OCI-LY7 (cell line): ENCODE measurements at regions not wholly inside any gene's neighbourhood (a gene's known extent, or its start where the extent isn't known, plus 50 kb on each side); places are given as distances from the start of the nearest gene placed in this dataset.

Source experiments
- BruUV-seq: library from RNA; stranded (reverse); fragments of 400-500 nt; replicated peaks from 2 replicates; lab custom pipeline; 2021; lab: Mats Ljungman, UMichigan
- CTCF ChIA-PET: fragments of 300-600 bp; sonication (Branson Sonifier 250); formaldehyde crosslinking; loops from one replicate; lab custom pipeline; 2022; ENCODE audit warnings: antibody characterized with exemption; ENCODE audit not compliant: unreplicated experiment; lab: Charles Lee
- POLR2A ChIA-PET: fragments of 300-600 bp; sonication (Branson Sonifier 250); formaldehyde crosslinking; loops from one replicate; lab custom pipeline; 2022; ENCODE audit warnings: antibody characterized with exemption; lab: Charles Lee
- DNase-seq: peaks from one replicate; pipeline ENCODE4 v3.0.0-alpha.2; 2015; ENCODE audit warnings: low spot score
- H2AFZ ChIP-seq: fragments of 200-600 bp; sonication (generic), shearing (Covaris generic); 2 replicates; pipeline ENCODE4 v1.6.1; 2014; ENCODE audit warnings: mild to moderate bottlenecking, antibody characterized with exemption, low read length, moderate library complexity
- H3K27ac ChIP-seq: fragments of 200-600 bp; sonication (generic); 2 replicates; pipeline ENCODE4 v1.5.1; 2014; ENCODE audit warnings: mixed run types, low read depth, mild to moderate bottlenecking, moderate library complexity, low read length, inconsistent platforms; ENCODE audit not compliant: poor library complexity, severe bottlenecking
- H3K36me3 ChIP-seq: fragments of 200-600 bp; sonication (generic); 2 replicates; pipeline ENCODE4 v1.6.1; 2014; ENCODE audit warnings: mild to moderate bottlenecking, antibody characterized with exemption, low read length, moderate library complexity, mixed read lengths; ENCODE audit not compliant: insufficient read depth
- H3K4me1 ChIP-seq: fragments of 200-600 bp; sonication (generic); 2 replicates; pipeline ENCODE4 v1.5.1; 2014; ENCODE audit warnings: mild to moderate bottlenecking, low read length; ENCODE audit not compliant: insufficient read depth, poor library complexity, severe bottlenecking
- H3K4me2 ChIP-seq: fragments of 200-600 bp; sonication (generic); 2 replicates; pipeline ENCODE4 v1.6.1; 2014; ENCODE audit warnings: mild to moderate bottlenecking, low read length
- H3K4me3 ChIP-seq: fragments of 200-600 bp; sonication (generic); 2 replicates; pipeline ENCODE4 v1.5.1; 2014; ENCODE audit warnings: mild to moderate bottlenecking, low read depth, low read length; ENCODE audit not compliant: poor library complexity, severe bottlenecking
- H3K79me2 ChIP-seq: fragments of 200-600 bp; sonication (generic); 2 replicates; pipeline ENCODE4 v1.6.1; 2016; ENCODE audit warnings: low read depth, mild to moderate bottlenecking, low read length, moderate library complexity, mixed read lengths; ENCODE audit not compliant: insufficient read depth
- H3K9me2 ChIP-seq: fragments of 200-600 bp; sonication (generic); 2 replicates; pipeline ENCODE4 v1.6.1; 2016; ENCODE audit warnings: mild to moderate bottlenecking, low read length, mixed read lengths; ENCODE audit not compliant: insufficient read depth
- H3K9me3 ChIP-seq: fragments of 200-600 bp; sonication (generic); 2 replicates; pipeline ENCODE4 v1.6.1; 2014; ENCODE audit warnings: mild to moderate bottlenecking, mixed run types, low read length, mixed read lengths
- H4K20me1 ChIP-seq: fragments of 200-600 bp; sonication (generic); 2 replicates; pipeline ENCODE4 v1.6.1; 2014; ENCODE audit warnings: mild to moderate bottlenecking, antibody characterized with exemption, low read length, moderate library complexity, mixed read lengths; ENCODE audit not compliant: insufficient read depth
- EZH2phosphoT487 ChIP-seq: fragments of 200-600 bp; sonication (generic); IDR thresholded peaks from 2 replicates; pipeline ENCODE4 v1.6.1; 2018; ENCODE audit warnings: low read depth, borderline replicate concordance, mild to moderate bottlenecking, mixed run types, antibody characterized with exemption, low read length, moderate library complexity, mixed read lengths
- intact Hi-C: fragments of 100-400 bp; cut with micrococcal nuclease; formaldehyde crosslinking; loops from one replicate; pipeline ENCODE4 v1.10.0; 2022; ENCODE audit not compliant: unreplicated experiment
- TF ChIP-seq, protein P1 (sequence below): fragments of 200-600 bp; sonication (generic); conservative IDR thresholded peaks from 2 replicates; pipeline ENCODE4 v1.5.1; 2014; ENCODE audit warnings: mild to moderate bottlenecking, antibody characterized with exemption, low read length, moderate library complexity, mixed read lengths

GRCh38 chr4:136400829-136401228 lies 1131.5 kb downstream of the PCDH18 start:
- Histone ChIP-seq H3K79me2 (no peaks in the 10 kb centered on the region), H3K4me3 (no peak overlapping the region), H3K9me2 (no peaks in the 10 kb centered on the region), H4K20me1 (no peaks in the 10 kb centered on the region), H3K27ac (no peak overlapping the region), H3K4me2 (no peak overlapping the region), H3K36me3 (no peaks in the 10 kb centered on the region), H3K4me1 (no peaks in the 10 kb centered on the region), H2AFZ (no peak overlapping the region), H3K9me3 (no peaks in the 10 kb centered on the region)
- no peak for DNase-seq
- no peak for TF ChIP-seq EZH2phosphoT487
- TF ChIP-seq, protein P1, sequence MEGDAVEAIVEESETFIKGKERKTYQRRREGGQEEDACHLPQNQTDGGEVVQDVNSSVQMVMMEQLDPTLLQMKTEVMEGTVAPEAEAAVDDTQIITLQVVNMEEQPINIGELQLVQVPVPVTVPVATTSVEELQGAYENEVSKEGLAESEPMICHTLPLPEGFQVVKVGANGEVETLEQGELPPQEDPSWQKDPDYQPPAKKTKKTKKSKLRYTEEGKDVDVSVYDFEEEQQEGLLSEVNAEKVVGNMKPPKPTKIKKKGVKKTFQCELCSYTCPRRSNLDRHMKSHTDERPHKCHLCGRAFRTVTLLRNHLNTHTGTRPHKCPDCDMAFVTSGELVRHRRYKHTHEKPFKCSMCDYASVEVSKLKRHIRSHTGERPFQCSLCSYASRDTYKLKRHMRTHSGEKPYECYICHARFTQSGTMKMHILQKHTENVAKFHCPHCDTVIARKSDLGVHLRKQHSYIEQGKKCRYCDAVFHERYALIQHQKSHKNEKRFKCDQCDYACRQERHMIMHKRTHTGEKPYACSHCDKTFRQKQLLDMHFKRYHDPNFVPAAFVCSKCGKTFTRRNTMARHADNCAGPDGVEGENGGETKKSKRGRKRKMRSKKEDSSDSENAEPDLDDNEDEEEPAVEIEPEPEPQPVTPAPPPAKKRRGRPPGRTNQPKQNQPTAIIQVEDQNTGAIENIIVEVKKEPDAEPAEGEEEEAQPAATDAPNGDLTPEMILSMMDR, result no peak
- BruUV-seq, result no TSS peak
- CTCF ChIA-PET, result no interaction called here
- intact Hi-C loops, result no loop called here
- POLR2A ChIA-PET, result no interaction called here

GRCh38 chr4:136395212-136395722 lies 1137.0 kb downstream of the PCDH18 start:
- no peaks in the 10 kb centered on the region for H3K9me2 ChIP-seq
- no peaks in the 10 kb centered on the region for H3K36me3 ChIP-seq
- ChIA-PET POLR2A (no interaction called here), CTCF (no interaction called here)
- no peak overlapping the region for H2AFZ ChIP-seq
- H3K4me2 ChIP-seq, result no peak overlapping the region
- no TSS peak for BruUV-seq
- H3K27ac ChIP-seq, result no peak overlapping the region
- H3K4me3 ChIP-seq, result no peak overlapping the region
- intact Hi-C loops, result no loop called here
- no peaks in the 10 kb centered on the region for H3K9me3 ChIP-seq
- no peaks in the 10 kb centered on the region for H3K4me1 ChIP-seq
- TF ChIP-seq, protein P1, result no peak
- TF ChIP-seq EZH2phosphoT487, result no peak
- H4K20me1 ChIP-seq, result no peaks in the 10 kb centered on the region
- no peak for DNase-seq
- H3K79me2 ChIP-seq, result no peaks in the 10 kb centered on the region

DNA sequence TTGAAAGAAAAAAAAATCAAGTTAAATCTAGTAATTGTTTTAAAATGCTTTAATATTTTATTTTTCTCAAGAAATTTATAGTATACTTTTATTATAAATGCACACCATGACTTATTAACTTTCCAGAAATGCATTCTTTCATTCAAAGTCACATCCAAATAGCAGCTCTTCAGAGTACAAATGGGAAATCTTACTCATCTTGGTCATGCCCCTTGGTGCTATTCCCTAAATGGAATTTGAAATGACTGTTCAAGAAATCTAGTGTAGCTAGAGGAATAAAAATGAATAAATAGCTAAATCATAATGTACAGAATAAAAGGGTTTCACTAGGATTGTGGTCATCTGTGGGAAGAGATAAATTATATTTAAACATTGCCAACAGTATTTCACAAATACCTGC lies 1139.7 kb downstream of the PCDH18 start:
- no peaks in the 10 kb centered on the region for H3K4me1 ChIP-seq
- H3K36me3 ChIP-seq, result no peaks in the 10 kb centered on the region
- H3K9me2 ChIP-seq, result no peaks in the 10 kb centered on the region
- H2AFZ ChIP-seq, result no peak overlapping the region
- no peak for DNase-seq
- intact Hi-C loops, result no loop called here
- no peak overlapping the region for H3K27ac ChIP-seq
- no peaks in the 10 kb centered on the region for H3K79me2 ChIP-seq
- no peak overlapping the region for H3K4me3 ChIP-seq
- no peaks in the 10 kb centered on the region for H4K20me1 ChIP-seq
- no peak overlapping the region for H3K4me2 ChIP-seq
- no peaks in the 10 kb centered on the region for H3K9me3 ChIP-seq
- CTCF ChIA-PET, result no interaction called here
- TF ChIP-seq, protein P1, result no peak
- no peak for TF ChIP-seq EZH2phosphoT487
- POLR2A ChIA-PET, result no interaction called here
- BruUV-seq, result no TSS peak
